ENCODE measurements at regions not wholly inside any gene's neighbourhood (a gene's known extent, or its start where the extent isn't known, plus 50 kb on each side); places are given as distances from the start of the nearest gene placed in this dataset.

GRCh38 chr17:13134076-13134475 is 116.2 kb upstream of the ELAC2 start:
- Histone ChIP-seq H3K79me2 (replicated peaks; ENCODE audit: insufficient read depth) (no peaks in the 10 kb centered on the region), H3K36me3 (ENCODE audit: insufficient read depth) (peaks cover 8% of the 10 kb centered on the region; the same call in 1 of the 2 replicates), H3K4me2 (no peak overlapping the region), H3K9me2 (ENCODE audit: insufficient read depth) (no peaks in the 10 kb centered on the region), H3K27me3 (ENCODE audit: insufficient read depth) (no peaks in the 10 kb centered on the region), H3K4me1 (ENCODE audit: insufficient read depth) (no peaks in the 10 kb centered on the region), H3F3A (replicated peaks; ENCODE audit: low read depth) (no peaks in the 10 kb centered on the region), H3K27ac (ENCODE audit: low read depth) (no peak overlapping the region), H3K4me3 (no peak overlapping the region), H4K20me1 (replicated peaks; ENCODE audit: insufficient read depth) (no peaks in the 10 kb centered on the region), H2AFZ (no peak overlapping the region)
- no peak for TF ChIP-seq POLR2AphosphoS5 (IDR thresholded peaks at IDR 0.05; ENCODE audit: low read depth)
- no peak for TF ChIP-seq STAT1 (IDR thresholded peaks at IDR 0.05; ENCODE audit: unreplicated experiment)
- TF ChIP-seq ZNF114 (CRISPR knock-in tag; IDR thresholded peaks at IDR 0.05): no peak
- TF ChIP-seq JUNB (IDR thresholded peaks at IDR 0.05; ENCODE audit: unreplicated experiment): no peak
- no peak for TF ChIP-seq ZNF462 (CRISPR knock-in tag; IDR thresholded peaks at IDR 0.05)
- TF ChIP-seq CTCF (conservative IDR thresholded peaks at IDR 0.05; ENCODE audit: low read depth in 2 of 2): no peak
- TF ChIP-seq, protein P1, sequence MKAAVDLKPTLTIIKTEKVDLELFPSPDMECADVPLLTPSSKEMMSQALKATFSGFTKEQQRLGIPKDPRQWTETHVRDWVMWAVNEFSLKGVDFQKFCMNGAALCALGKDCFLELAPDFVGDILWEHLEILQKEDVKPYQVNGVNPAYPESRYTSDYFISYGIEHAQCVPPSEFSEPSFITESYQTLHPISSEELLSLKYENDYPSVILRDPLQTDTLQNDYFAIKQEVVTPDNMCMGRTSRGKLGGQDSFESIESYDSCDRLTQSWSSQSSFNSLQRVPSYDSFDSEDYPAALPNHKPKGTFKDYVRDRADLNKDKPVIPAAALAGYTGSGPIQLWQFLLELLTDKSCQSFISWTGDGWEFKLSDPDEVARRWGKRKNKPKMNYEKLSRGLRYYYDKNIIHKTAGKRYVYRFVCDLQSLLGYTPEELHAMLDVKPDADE (IDR thresholded peaks at IDR 0.05): no peak
- TF ChIP-seq EZH2phosphoT487 (IDR thresholded peaks at IDR 0.05; ENCODE audit: unreplicated experiment): no peak
- no peak for TF ChIP-seq EZH2 (IDR thresholded peaks at IDR 0.05; ENCODE audit: low read depth, unreplicated experiment)
- TF ChIP-seq ZNF331 (CRISPR knock-in tag; IDR thresholded peaks at IDR 0.05; ENCODE audit: low read depth): no peak
- no peak for TF ChIP-seq CREB1 (CRISPR knock-in tag; IDR thresholded peaks at IDR 0.05; ENCODE audit: low read depth)
- H3K4me1 Mint-ChIP-seq: no peaks in the 10 kb centered on the region
- peaks cover 17% of the 10 kb centered on the region for H3K9me3 Mint-ChIP-seq
- DNase-seq (ENCODE audit: low spot score) (no peak), ATAC-seq (no peak)
- peaks cover 3% of the 10 kb centered on the region for H3K27me3 Mint-ChIP-seq (ENCODE audit: insufficient read depth, low read depth, poor library complexity)
- no peak overlapping the region for H3K4me3 Mint-ChIP-seq
- H3K27ac Mint-ChIP-seq: no peak overlapping the region
- peaks cover 14% of the 10 kb centered on the region for H3K36me3 Mint-ChIP-seq (ENCODE audit: low read depth)
